ENCODE measurements at regions not wholly inside any gene's neighbourhood (a gene's known extent, or its start where the extent isn't known, plus 50 kb on each side); places are given as distances from the start of the nearest gene placed in this dataset.

DNA sequence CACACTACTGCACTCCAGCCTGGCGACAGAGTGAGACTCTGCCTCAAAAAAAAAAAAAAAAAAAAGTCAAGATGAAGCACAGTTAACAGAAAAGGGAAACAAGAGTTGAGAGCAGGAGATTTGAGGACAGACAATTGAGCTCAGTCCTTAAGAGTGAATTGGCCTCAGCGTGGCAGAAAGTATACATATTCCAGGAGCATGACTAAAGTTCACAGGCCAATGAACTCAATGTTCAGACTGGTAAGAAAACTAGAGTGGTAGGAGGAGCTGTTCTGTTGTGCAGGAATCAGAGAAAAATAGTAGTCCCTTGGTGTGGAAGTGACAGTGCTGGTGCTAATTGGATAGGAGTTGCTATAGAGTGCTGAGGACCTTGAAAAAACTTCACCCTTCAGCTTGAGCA lies 60.0 kb downstream of the NRN1 start:
- TF ChIP-seq CTCF (IDR thresholded peaks at IDR 0.05; ENCODE audit: control insufficient read depth, extremely low read depth, insufficient read depth), result no peak
- no peak for DNase-seq (ENCODE audit: low read depth)
- no peak overlapping the region for H3K4me3 ChIP-seq (ENCODE audit: low read depth, low read length)

- DNase-seq (ENCODE audit: low read depth), result no peak
- no peak overlapping the region for H3K4me3 ChIP-seq (ENCODE audit: low read depth, low read length)
- no peak for TF ChIP-seq CTCF (IDR thresholded peaks at IDR 0.05; ENCODE audit: control insufficient read depth, extremely low read depth, insufficient read depth)
Observed at GRCh38 chr6:5946181-5946580, 60.5 kb downstream of the NRN1 start.

GRCh38 chr6:5943591-5943990 lies 63.1 kb downstream of the NRN1 start:
- H3K4me3 ChIP-seq (ENCODE audit: low read depth, low read length), result no peak overlapping the region
- no peak for TF ChIP-seq CTCF (IDR thresholded peaks at IDR 0.05; ENCODE audit: control insufficient read depth, extremely low read depth, insufficient read depth)
- DNase-seq (ENCODE audit: low read depth), result no peak

DNA sequence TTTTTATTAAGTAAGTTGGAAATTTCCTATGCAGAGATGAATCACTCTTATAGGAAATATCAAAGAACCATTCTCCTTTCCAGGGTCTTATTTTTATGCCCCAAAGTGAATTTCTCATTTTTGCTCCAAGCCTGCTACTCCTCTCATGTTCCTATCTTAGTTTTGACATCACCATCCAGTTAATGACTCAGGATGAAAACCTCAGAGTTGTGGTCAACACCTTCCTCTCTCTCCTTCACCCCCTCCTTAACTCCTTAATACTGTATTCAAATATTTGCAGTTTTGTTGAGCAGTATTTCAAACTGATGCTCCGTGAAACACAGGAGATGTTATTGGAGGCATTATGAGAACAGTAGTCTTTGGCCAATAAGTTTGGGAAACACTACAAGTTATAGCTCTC lies 64.1 kb downstream of the NRN1 start:
- DNase-seq (ENCODE audit: low read depth), result no peak
- no peak for TF ChIP-seq CTCF (IDR thresholded peaks at IDR 0.05; ENCODE audit: control insufficient read depth, extremely low read depth, insufficient read depth)
- H3K4me3 ChIP-seq (ENCODE audit: low read depth, low read length), result no peak overlapping the region

GRCh38 chr6:5941188-5941587 lies 65.5 kb downstream of the NRN1 start:
- H3K4me3 ChIP-seq (ENCODE audit: low read depth, low read length), result no peak overlapping the region
- no peak for DNase-seq (ENCODE audit: low read depth)
- TF ChIP-seq CTCF (IDR thresholded peaks at IDR 0.05; ENCODE audit: control insufficient read depth, extremely low read depth, insufficient read depth), result no peak

GRCh38 chr6:5938934-5939333 lies 67.8 kb downstream of the NRN1 start:
- no peak for DNase-seq (ENCODE audit: low read depth)
- no peak overlapping the region for H3K4me3 ChIP-seq (ENCODE audit: low read depth, low read length)

More at GRCh38 chr6:5938934-5939333, 67.8 kb downstream of the NRN1 start:
- no peak for TF ChIP-seq CTCF (IDR thresholded peaks at IDR 0.05; ENCODE audit: control insufficient read depth, extremely low read depth, insufficient read depth)
